NCI-H2081 treated with DMSO at 0.1 percent for 48 hours (cell line): ENCODE measurements at regions not wholly inside any gene's neighbourhood (a gene's known extent, or its start where the extent isn't known, plus 50 kb on each side); places are given as distances from the start of the nearest gene placed in this dataset.

Experiments used
- DNase-seq: peaks from one replicate; lab custom pipeline; 2025; lab: John Stamatoyannopoulos, UW

DNA sequence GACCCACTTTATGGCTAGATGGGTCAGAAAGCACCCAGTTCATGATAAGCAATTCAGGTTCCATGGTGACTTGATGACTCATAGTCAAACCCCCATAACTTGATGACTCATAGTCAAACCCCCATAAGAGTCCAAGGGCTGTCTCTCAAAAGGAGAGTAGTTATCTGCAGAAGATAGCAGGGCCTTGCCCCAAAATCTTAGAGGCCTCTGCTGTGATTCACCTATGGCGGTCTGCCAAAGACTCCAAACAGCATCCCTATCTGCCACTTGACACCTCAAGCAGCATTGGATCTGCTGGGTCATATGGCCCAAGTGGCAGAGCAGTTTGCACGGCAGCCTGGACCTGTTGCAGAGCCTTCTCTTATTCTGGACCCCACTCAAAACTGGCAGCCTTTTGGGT, 395.2 kb upstream of the KIF2A start:
- no peak for DNase-seq

DNA sequence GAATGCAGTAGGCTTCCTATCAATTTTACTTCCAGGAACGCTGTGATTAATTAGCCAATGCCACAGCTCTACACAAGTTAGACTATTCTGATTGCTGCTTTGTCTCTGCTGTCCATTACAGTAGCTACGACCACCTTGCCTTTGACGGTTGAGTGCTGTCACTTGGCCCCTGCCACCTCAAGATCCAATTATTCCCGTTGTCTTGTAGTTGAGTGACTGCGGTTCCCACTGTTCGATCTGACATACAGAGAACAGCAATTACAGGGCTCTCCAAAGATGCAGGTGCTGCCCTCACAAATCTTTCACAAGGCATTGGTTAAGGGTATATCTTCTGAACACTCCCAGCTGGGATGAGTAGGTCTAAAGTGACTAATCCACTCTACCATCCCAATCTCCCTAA, 393.4 kb upstream of the KIF2A start:
- DNase-seq = no peak

DNA sequence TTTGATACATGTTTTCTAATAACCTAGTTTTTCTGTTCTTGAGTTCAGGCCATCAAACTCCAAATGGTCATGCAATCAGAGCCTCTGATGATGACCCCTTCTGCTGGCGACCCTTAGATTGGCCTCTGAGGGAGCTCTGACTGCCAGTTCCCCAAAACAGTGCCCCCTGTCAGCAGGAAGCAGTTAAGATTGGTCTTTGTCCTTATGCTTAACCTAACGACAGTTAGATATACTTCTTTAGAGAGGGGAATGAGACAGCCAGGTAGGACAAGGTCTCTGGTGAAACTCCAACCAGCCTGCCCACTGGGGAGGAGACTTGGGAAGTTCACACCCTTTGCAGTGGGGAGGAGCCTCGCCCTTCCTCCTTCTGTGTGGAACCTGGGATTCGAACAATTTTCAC, 390.4 kb upstream of the KIF2A start:
- DNase-seq = no peak

DNA sequence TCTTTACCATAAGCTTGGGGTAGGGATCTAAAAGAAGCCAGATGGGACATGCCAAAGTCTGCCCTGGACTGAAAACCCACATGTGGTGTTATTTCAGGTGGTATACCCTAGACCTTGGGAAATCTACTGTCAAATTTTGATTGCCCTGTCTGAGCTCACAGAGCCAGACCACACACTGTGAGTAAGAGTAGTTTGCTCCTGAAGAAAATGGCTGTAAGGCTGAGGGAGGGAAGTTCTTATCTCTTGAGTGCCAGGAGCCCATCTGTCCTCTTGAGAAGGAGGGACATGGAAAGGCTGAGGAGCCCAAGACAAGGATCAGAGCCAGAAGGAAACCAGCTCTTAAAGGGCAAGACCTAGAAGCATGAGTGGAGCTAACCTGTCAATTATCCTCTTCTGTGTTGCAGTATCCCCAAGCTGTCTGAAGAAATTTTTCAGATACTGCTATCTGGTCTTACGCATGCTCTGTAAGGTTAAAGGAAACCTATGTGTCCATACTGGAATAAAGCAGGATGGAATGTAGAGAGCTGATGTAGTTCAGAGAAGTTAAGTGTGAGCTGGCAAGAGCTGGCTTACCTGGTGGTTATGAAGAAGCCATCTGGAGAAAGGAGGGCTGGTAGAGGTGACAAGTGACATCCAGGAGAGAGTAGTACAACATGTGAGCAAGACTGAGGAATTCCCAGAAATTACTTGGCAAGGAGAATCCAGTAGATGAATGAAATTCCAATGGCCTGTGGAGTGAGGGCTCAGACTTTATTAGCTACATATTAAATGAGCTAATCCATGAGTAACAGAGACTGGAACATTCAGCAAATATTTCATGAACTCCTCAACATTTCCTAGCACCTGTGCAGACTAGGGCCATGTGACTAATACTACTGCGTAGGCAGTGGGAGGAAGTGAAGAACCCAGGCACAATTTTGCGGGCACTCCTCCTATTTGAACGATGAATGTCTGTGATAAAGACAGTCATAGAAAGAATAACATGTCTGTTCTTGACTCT, 389.1 kb upstream of the KIF2A start:
- DNase-seq = no peak

DNA sequence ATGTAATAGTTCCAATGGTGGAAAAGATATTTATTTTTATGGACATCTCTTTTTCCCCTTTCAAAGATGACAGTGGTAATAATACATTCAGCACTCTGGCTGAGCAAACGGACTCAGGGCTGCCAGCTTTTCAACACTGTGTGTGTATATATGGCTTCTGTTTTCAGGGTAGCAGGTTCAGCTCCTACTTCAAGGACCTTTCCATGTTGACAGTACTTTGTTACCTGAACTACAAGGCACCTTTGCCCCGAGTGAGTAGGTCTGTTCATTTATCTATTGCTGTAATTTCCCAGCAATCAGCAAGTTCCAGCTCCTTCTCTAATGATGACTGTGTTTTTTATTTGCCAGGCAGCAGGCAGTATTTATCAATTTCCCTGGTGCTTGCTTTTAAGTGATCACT, 387.4 kb upstream of the KIF2A start:
- DNase-seq = no peak

DNA sequence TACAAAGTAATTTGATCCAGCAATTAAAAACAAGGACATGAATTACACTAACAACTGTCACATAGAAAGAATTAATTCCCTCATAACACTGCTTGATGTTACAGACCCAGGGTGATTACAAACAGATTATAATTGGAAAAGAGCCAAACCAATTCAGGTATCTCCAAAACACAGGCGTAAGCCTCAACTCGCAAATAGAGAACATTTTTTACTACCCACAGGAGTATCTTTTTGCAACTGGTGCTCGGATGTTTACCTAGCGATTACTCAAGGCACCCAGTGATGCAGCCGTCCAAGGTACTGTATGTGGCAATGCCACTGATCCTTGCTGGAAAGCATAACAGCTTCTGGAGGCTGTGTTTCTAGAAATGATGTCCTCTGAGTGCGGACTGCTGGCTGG, 386.1 kb upstream of the KIF2A start:
- DNase-seq = peak; percentile 80

DNA sequence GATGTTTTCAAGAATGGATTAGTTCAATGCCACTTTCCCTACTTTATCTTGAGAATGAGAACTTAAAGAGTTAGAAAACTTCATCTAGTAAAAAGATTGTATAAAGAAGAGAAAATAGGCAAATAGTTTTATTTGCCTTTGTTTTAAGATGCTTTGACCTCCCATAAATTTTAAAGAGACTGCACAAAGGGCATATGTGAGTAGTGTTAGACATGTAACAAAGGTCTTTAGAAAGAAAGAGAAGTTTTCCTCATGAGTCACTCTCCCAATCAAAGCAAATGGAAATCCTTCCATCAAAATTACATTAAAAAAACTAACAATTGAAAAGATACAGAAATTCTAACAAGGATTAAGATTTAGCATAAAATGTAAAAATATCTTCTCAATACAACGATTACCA, 381.8 kb upstream of the KIF2A start:
- no peak for DNase-seq

DNA sequence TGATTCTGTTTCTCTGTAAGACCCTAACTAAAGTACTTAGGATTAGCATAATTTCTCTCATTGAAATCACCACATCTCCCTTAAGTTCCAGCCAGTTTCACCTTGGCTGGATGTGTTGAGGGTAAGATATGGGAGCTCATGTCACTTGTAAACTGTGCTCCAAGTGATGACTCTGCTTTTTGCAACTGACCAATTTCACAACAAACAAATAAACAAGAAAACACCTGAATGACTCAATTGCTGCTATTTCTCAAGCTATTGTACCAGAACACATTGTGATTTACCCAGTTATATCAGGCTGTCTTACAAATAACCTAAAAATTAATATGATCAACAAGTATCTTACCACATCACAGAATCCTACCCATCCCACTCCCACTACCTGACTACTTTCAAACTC, 379.1 kb upstream of the KIF2A start:
- no peak for DNase-seq

- DNase-seq = no peak
Measured at GRCh38 chr5:61931236-61931635, 374.8 kb upstream of the KIF2A start.

- peak; percentile 75 for DNase-seq
Measured at GRCh38 chr5:61933787-61934626, 372.0 kb upstream of the KIF2A start.

- DNase-seq = no peak
Measured at GRCh38 chr5:61941637-61942036, 364.4 kb upstream of the KIF2A start.

DNA sequence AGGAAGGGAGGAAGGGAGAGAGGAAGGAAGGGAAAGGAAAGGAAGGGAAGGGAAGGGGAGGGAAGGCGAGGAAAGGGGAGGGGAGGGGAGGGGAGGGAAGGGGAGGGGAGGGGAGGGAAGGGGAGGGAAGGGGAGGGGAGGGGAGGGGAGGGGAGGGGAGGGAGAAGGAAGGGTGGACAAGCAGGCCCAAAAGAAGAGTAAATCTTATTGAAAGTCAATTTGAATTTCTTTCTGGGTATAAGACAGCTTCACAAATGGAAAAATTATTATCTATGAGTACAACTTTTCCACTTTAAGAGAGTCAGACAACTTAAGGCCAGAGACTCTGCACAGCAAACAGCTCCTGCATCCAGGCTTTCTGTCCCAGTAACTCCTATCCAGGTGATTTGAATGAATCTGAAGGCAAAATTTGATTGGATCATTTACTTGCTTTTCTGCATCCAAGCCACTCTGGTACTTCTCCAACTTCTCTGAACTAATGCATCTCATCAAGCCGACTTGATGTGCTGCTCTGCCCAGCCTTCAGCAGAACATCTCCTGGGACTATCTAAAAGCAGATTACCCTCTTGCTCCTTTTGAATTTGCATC, 363.4 kb upstream of the KIF2A start:
- DNase-seq = no peak

- DNase-seq = no peak
Measured at GRCh38 chr5:61943713-61944112, 362.3 kb upstream of the KIF2A start.

GRCh38 chr5:61948151-61948550, 357.9 kb upstream of the KIF2A start:
- DNase-seq = no peak

GRCh38 chr5:61949054-61949678, 356.8 kb upstream of the KIF2A start:
- no peak for DNase-seq

- no peak for DNase-seq
Measured at GRCh38 chr5:61949679-61950435, 356.1 kb upstream of the KIF2A start.

DNA sequence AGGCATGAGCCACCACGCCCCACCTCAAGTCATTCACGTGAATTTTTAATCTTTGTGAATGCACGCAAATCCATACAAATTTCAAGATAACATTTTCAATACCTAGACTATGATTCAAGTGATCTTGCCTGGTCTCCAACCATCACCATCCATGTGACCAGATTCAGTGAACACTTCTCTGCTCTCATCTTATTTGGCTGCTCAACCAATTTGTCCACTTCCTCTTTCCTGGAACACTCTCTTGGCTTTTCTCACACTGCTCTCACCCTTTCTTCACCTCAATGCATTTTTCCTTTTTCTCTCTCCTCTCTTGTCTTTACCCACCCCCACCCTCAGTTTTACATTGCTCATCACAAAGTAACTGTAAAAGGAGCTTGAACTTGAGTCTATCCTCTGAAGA, 354.7 kb upstream of the KIF2A start:
- DNase-seq = no peak

GRCh38 chr5:61953913-61954312, 352.1 kb upstream of the KIF2A start:
- DNase-seq = no peak

GRCh38 chr5:61964201-61964600, 341.8 kb upstream of the KIF2A start:
- DNase-seq = no peak

- DNase-seq = no peak
Measured at GRCh38 chr5:61965069-61965468, 340.9 kb upstream of the KIF2A start.

- DNase-seq = no peak
Measured at GRCh38 chr5:61965490-61965889, 340.5 kb upstream of the KIF2A start.
